ENCODE measurements at regions not wholly inside any gene's neighbourhood (a gene's known extent, or its start where the extent isn't known, plus 50 kb on each side); places are given as distances from the start of the nearest gene placed in this dataset.

GRCh38 chr10:123492016-123492415 lies 174.1 kb upstream of the GPR26 start:
- DNase-seq (ENCODE audit: low spot score): no peak

GRCh38 chr10:123494301-123494808 lies 171.8 kb upstream of the GPR26 start:
- no peak for DNase-seq (ENCODE audit: low spot score)

DNA sequence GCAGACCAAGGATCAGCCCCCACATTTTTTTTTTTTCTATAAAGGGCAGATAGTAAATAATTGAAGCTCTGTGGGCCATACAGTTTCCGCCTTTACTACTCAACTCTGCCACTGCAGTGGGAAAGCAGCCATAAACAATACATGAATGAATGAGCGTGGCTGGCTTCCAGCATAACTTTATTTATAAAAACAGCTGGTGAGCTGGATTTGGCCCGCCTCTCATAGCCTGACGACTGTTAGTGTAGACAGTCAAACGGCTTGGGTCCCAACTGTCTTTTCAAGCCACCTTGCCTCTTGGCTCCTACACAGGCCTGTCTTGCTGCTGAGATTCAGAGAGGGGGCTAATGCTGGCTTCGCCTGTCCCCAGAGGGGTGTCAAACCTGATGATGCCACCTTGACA lies 169.8 kb upstream of the GPR26 start:
- DNase-seq (ENCODE audit: low spot score): no peak

GRCh38 chr10:123496996-123497660 lies 169.0 kb upstream of the GPR26 start:
- DNase-seq (ENCODE audit: low spot score): no peak

DNA sequence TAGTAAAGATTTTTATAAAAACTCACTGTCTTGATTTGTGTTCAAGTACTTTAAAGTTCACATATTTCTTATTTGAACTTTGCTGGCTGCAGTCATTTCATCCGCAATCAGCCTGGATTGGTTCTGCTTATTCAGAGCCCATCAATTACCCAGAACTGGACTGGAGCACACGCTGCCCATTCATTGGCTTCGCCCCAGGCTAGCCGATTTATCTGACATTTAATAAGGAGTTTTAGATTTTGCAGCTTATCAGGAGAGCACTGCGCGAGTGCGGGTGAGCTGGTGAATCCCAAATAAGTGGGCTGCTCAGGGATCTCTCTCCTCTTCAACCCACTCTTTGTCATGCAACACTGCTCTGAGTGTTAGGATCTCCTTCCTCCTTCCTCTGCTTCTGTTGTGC lies 166.0 kb upstream of the GPR26 start:
- no peak for DNase-seq (ENCODE audit: low spot score)

- DNase-seq (ENCODE audit: low spot score): no peak
These were observed 165.0 kb upstream of the GPR26 start for GRCh38 chr10:123501148-123501547.

DNA sequence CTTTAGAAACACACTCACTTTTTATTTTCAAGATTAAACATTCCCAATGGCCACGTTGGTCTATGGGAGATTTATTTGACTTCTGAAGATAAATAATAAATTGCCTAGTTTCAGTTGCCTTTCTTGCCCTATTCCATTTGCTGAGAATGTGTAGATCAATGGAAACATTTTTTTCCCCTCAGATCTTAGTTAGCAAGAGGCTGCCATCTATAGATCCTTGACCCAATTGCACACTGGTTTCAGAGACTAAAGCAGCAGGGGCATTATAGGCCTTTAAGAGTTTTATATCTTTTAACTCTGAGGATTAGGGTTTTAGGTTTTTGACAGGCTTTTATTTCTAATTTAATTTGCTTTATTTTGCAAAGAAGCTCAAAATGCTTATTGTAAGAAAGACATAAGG lies 163.2 kb upstream of the GPR26 start:
- no peak for DNase-seq (ENCODE audit: low spot score)

DNA sequence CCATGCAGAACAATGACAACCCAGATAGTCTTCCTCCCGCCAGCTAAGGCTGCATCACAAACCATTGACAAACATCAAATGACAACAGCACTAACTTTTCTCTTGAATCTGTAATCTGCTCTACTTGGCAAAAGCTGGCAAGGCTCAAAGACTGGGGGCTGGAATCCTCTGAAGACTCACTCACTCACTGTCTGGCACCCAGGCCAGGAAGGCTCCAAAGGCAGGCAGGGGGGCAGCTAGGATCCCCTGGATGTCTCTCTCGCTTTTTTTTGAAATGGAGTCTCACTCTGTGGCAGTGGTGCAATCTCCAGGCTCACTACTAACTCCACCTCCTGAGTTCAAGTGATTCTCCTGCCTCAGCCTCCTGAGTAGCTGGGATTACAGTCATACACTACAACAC lies 159.7 kb upstream of the GPR26 start:
- no peak for DNase-seq (ENCODE audit: low spot score)

DNA sequence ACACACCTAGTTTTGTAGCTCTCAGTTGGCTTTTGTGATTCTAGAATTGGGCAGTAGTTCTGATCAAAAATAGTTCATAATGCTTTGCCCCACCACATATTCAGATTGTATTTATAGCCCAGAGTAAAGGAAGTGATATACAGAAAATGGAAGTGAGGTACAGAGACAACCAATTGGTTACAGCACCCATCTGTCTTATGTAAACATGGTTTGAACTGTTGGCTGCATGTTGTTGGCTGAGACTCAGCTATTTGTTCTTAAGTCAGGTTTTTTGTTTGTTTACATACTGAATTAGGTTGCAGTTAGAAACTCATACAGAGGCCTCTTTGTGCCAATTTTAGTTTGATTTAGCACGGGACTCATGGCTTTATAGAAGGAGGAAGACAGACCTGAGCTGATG lies 158.9 kb upstream of the GPR26 start:
- DNase-seq (ENCODE audit: low spot score): no peak

DNA sequence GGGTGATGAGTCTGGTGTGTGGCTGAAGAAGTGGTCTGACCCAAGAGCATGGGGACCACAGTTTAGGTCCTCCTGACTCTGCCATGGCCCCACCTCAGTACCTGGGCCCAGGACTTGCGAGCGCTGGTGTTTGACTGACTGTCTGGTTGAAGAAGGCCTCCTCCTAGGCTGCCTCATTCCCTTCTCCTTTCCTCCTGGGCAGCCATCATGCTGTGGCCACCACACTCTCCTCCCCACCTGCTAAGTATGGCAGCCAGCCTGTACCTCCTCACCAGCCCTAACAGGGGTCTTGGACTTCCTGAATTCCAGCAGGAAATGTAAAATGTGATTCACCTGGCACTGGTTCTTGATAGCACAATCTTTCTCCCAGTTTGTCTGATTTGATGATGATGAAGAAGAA lies 156.8 kb upstream of the GPR26 start:
- no peak for DNase-seq (ENCODE audit: low spot score)

- peak; percentile 40 for DNase-seq (ENCODE audit: low spot score)
These were observed 153.0 kb upstream of the GPR26 start for GRCh38 chr10:123512901-123513775.

GRCh38 chr10:123513870-123514269 lies 152.3 kb upstream of the GPR26 start:
- DNase-seq (ENCODE audit: low spot score): no peak

DNA sequence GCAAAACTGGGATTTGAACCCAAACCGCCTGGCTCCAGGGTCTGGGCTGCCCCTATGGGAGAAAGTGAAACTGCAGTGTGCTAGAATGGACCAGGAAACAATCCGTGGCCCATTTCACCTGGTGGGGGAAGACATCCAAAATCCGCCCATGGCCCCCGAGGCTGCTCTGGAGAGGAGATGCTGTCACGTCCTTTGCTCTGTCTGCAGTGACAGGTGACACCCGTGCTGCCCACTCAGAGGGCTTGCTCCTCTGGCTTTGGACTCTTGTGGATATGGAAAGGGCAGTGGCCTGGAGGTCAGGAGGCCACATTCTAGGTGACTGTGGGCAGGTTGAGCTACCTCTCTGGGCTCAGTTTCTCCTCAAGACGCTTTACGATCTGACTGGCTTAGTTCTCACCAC lies 151.2 kb upstream of the GPR26 start:
- DNase-seq (ENCODE audit: low spot score): no peak

DNA sequence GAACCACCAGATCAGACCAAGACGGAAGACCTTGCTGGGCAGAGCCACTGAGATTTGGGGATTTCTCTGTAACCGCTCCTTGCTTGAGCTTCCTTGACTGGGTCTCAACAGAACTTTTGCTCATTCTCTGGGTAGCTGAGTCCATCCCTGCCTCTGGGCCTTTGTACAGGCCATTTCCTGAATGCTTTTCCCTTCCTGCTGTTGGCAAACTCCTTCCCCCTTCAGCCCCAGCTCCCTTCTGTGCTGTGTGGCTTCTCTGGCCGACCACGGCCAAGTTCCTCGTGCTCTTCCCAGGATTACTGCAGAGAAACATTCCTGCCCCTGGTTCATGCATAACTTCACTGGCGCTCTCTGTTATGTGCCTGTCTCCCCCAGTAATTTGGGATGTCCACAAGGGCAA lies 150.5 kb upstream of the GPR26 start:
- DNase-seq (ENCODE audit: low spot score): no peak

- DNase-seq (ENCODE audit: low spot score): no peak
These were observed 149.9 kb upstream of the GPR26 start for GRCh38 chr10:123516291-123516690.

DNA sequence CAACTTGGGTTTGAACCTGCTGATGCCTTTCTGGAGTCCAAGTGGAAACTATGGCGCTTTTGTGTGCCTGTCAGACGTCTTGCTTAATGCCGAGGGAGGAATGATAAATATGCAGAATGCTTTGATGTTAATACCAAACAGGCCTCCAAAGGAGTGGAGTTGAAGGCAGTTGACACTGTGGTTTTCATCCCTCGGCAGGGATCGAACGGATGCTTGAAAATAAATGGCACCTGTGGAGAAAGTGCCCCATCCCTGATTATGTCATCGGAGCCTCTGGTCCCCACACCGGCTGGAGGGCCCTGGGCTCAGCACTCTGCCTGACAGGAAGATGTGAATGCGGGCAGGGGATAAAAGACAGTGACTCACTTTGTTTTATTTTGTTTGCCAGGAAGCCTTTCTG lies 148.7 kb upstream of the GPR26 start:
- DNase-seq (ENCODE audit: low spot score): peak; percentile 25

DNA sequence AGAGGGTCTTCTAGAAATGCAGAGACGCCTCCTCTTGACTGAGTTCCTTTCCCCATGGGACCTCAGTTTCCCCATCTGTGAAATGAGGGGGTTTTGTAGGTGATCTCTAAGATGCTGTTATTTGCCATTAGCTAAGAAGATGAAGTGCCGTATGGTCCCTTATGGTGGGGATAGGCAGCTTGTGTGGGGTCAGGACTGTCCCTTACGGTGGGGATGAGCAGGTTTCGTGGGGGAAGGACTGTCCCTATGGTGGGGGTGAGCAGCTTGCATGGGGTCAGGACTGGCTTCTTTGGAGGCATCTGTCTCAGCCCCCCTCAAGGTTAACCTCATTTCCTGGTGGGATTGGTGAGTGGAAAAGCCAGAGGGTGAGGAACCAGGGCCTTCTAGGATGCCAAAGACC lies 148.3 kb upstream of the GPR26 start:
- DNase-seq (ENCODE audit: low spot score): no peak

GRCh38 chr10:123518765-123519164 lies 147.4 kb upstream of the GPR26 start:
- no peak for DNase-seq (ENCODE audit: low spot score)

GRCh38 chr10:123519861-123520260 lies 146.3 kb upstream of the GPR26 start:
- DNase-seq (ENCODE audit: low spot score): no peak

GRCh38 chr10:123521076-123521475 lies 145.1 kb upstream of the GPR26 start:
- no peak for DNase-seq (ENCODE audit: low spot score)

GRCh38 chr10:123521556-123521955 lies 144.6 kb upstream of the GPR26 start:
- no peak for DNase-seq (ENCODE audit: low spot score)

GRCh38 chr10:123522702-123523312 lies 143.3 kb upstream of the GPR26 start:
- no peak for DNase-seq (ENCODE audit: low spot score)

DNA sequence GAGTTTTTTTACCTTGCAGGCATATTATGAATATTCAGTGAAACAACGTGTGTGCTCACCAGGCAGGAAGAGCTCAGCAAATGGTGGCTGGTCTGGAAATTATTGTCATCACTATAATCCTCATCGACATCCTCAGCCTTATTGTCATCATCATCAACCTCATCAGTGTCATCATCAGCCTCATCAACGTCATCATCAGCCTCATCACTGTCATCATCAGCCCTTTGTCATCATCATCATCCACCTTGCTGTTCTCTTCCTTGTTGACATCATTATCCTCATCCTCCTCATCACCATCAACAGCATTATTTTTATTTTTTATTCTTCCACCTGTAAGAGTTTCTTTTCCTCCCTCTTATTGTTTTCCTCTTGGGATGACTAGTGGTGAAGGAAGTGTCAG lies 142.3 kb upstream of the GPR26 start:
- no peak for DNase-seq (ENCODE audit: low spot score)
